Karpas-422 (cell line): ENCODE measurements at regions not wholly inside any gene's neighbourhood (a gene's known extent, or its start where the extent isn't known, plus 50 kb on each side); places are given as distances from the start of the nearest gene placed in this dataset.
"Not testable (repeated sequence)": the region's sequence is repeated elsewhere in the genome, so short reads cannot be mapped to it uniquely, and the experiment has no call there.

Source experiments
- DNase-seq: peaks from one replicate; pipeline ENCODE4 v3.0.0-alpha.2; 2015
- H2AFZ ChIP-seq: fragments of 200-600 bp; sonication (generic); 2 replicates; pipeline ENCODE4 v1.6.1; 2014; ENCODE audit warnings: antibody characterized with exemption, low read length, mixed read lengths
- H3K27ac ChIP-seq: fragments of 200-600 bp; sonication (generic); 2 replicates; pipeline ENCODE4 v1.5.1; 2014; ENCODE audit warnings: mild to moderate bottlenecking, low read length, moderate library complexity
- H3K27me3 ChIP-seq: fragments of 200-600 bp; sonication (generic); 2 replicates; pipeline ENCODE4 v1.6.1; 2014; ENCODE audit warnings: low read length, mixed read lengths
- H3K36me3 ChIP-seq: fragments of 200-600 bp; sonication (generic); 2 replicates; pipeline ENCODE4 v1.6.1; 2014; ENCODE audit warnings: low read length, mixed read lengths; ENCODE audit not compliant: insufficient read depth
- H3K4me1 ChIP-seq: fragments of 200-600 bp; sonication (generic); 2 replicates; pipeline ENCODE4 v1.6.1; 2014; ENCODE audit warnings: mild to moderate bottlenecking, low read length, mixed read lengths
- H3K4me2 ChIP-seq: fragments of 200-600 bp; sonication (generic); 2 replicates; pipeline ENCODE4 v1.6.1; 2014; ENCODE audit warnings: low read length, low read depth, mild to moderate bottlenecking; ENCODE audit not compliant: poor library complexity, severe bottlenecking
- H3K4me3 ChIP-seq: fragments of 200-600 bp; sonication (generic); 2 replicates; pipeline ENCODE4 v1.5.1; 2014; ENCODE audit warnings: mild to moderate bottlenecking, antibody characterized with exemption, low read length, mixed read lengths
- H3K79me2 ChIP-seq: fragments of 200-600 bp; sonication (generic); 2 replicates; pipeline ENCODE4 v1.6.1; 2014; ENCODE audit warnings: mild to moderate bottlenecking, low read length, mixed read lengths
- H3K9ac ChIP-seq: fragments of 200-600 bp; sonication (generic); 2 replicates; pipeline ENCODE4 v1.6.0; 2014; ENCODE audit warnings: low read length
- H3K9me2 ChIP-seq: fragments of 200-600 bp; sonication (generic), shearing (Covaris generic); replicated peaks from 2 replicates; pipeline ENCODE4 v1.6.0; 2014; ENCODE audit warnings: mild to moderate bottlenecking, low read length, moderate library complexity; ENCODE audit not compliant: insufficient read depth
- H3K9me3 ChIP-seq: fragments of 300-700, 200-600 bp; sonication (generic); 2 replicates; pipeline ENCODE4 v1.6.1; 2014; ENCODE audit warnings: low read length, mixed read lengths
- H4K20me1 ChIP-seq: fragments of 200-600 bp; sonication (generic); 2 replicates; pipeline ENCODE4 v1.6.1; 2014; ENCODE audit warnings: mild to moderate bottlenecking, antibody characterized with exemption, low read length, low read depth; ENCODE audit not compliant: insufficient read depth

- Histone ChIP-seq H2AFZ (no peak overlapping the region), H3K27me3 (no peaks in the 10 kb centered on the region)
These were observed 90.2 kb upstream of the PARP8 start for GRCh38 chr5:50576265-50576664.

GRCh38 chr5:50576686-50577256 is 89.7 kb upstream of the PARP8 start:
- no peak for DNase-seq
- no peaks in the 10 kb centered on the region for H3K9me2 ChIP-seq
- H2AFZ ChIP-seq = no peak overlapping the region
- no peaks in the 10 kb centered on the region for H4K20me1 ChIP-seq
- no peaks in the 10 kb centered on the region for H3K4me1 ChIP-seq
- no peak overlapping the region for H3K27ac ChIP-seq
- H3K79me2 ChIP-seq = no peaks in the 10 kb centered on the region
- no peak overlapping the region for H3K4me3 ChIP-seq
- no peak overlapping the region for H3K9ac ChIP-seq
- H3K4me2 ChIP-seq = no peak overlapping the region
- no peaks in the 10 kb centered on the region for H3K9me3 ChIP-seq
- H3K27me3 ChIP-seq = no peaks in the 10 kb centered on the region
- no peaks in the 10 kb centered on the region for H3K36me3 ChIP-seq

More at GRCh38 chr5:50576265-50576664, 90.2 kb upstream of the PARP8 start:
- H3K79me2 ChIP-seq = no peaks in the 10 kb centered on the region
- no peaks in the 10 kb centered on the region for H3K4me1 ChIP-seq
- no peak overlapping the region for H3K4me2 ChIP-seq
- H3K9me3 ChIP-seq = no peaks in the 10 kb centered on the region
- no peaks in the 10 kb centered on the region for H3K9me2 ChIP-seq
- no peak overlapping the region for H3K27ac ChIP-seq
- H3K9ac ChIP-seq = no peak overlapping the region
- H3K36me3 ChIP-seq = no peaks in the 10 kb centered on the region
- H3K4me3 ChIP-seq = no peak overlapping the region
- no peaks in the 10 kb centered on the region for H4K20me1 ChIP-seq
- DNase-seq = no peak

- no peaks in the 10 kb centered on the region for H4K20me1 ChIP-seq
- H3K4me2 ChIP-seq = no peak overlapping the region
- no peak overlapping the region for H3K9ac ChIP-seq
- H3K79me2 ChIP-seq = no peaks in the 10 kb centered on the region
- H3K27ac ChIP-seq = no peak overlapping the region
- no peaks in the 10 kb centered on the region for H3K9me3 ChIP-seq
- no peaks in the 10 kb centered on the region for H3K27me3 ChIP-seq
- H3K4me1 ChIP-seq = no peaks in the 10 kb centered on the region
- H3K4me3 ChIP-seq = no peak overlapping the region
- DNase-seq = no peak
- no peaks in the 10 kb centered on the region for H3K36me3 ChIP-seq
- no peak overlapping the region for H2AFZ ChIP-seq
- H3K9me2 ChIP-seq = no peaks in the 10 kb centered on the region
These were observed 85.9 kb upstream of the PARP8 start for GRCh38 chr5:50580506-50580905.

- H3K36me3 ChIP-seq, H3K4me3 ChIP-seq, H3K9me3 ChIP-seq, DNase-seq, H4K20me1 ChIP-seq, H2AFZ ChIP-seq, H3K27me3 ChIP-seq, H3K79me2 ChIP-seq, H3K4me1 ChIP-seq, H3K4me2 ChIP-seq, H3K27ac ChIP-seq, H3K9me2 ChIP-seq, H3K9ac ChIP-seq: not testable (repeated sequence)
These were observed 84.6 kb upstream of the PARP8 start for GRCh38 chr5:50581845-50582244.

- no peak overlapping the region for H2AFZ ChIP-seq
- no peak overlapping the region for H3K27ac ChIP-seq
- H3K9ac ChIP-seq = no peak overlapping the region
- H3K36me3 ChIP-seq = no peaks in the 10 kb centered on the region
- no peaks in the 10 kb centered on the region for H4K20me1 ChIP-seq
- H3K4me3 ChIP-seq = no peak overlapping the region
- H3K4me2 ChIP-seq = no peak overlapping the region
- no peaks in the 10 kb centered on the region for H3K79me2 ChIP-seq
- no peak for DNase-seq
- no peaks in the 10 kb centered on the region for H3K9me3 ChIP-seq
- H3K27me3 ChIP-seq = no peaks in the 10 kb centered on the region
- no peaks in the 10 kb centered on the region for H3K4me1 ChIP-seq
- no peaks in the 10 kb centered on the region for H3K9me2 ChIP-seq
These were observed 83.7 kb upstream of the PARP8 start for GRCh38 chr5:50582699-50583098.

- H3K4me3 ChIP-seq = no peak overlapping the region
- H3K4me2 ChIP-seq = no peak overlapping the region
- H3K27me3 ChIP-seq = no peaks in the 10 kb centered on the region
- H3K4me1 ChIP-seq = no peaks in the 10 kb centered on the region
- H3K9ac ChIP-seq = no peak overlapping the region
- no peaks in the 10 kb centered on the region for H3K79me2 ChIP-seq
- H3K27ac ChIP-seq = no peak overlapping the region
- H3K9me3 ChIP-seq = no peaks in the 10 kb centered on the region
- DNase-seq = no peak
- H3K9me2 ChIP-seq = no peaks in the 10 kb centered on the region
- H4K20me1 ChIP-seq = no peaks in the 10 kb centered on the region
- no peaks in the 10 kb centered on the region for H3K36me3 ChIP-seq
- H2AFZ ChIP-seq = no peak overlapping the region
These were observed 82.8 kb upstream of the PARP8 start for GRCh38 chr5:50583621-50584020.

- not testable (repeated sequence) for H3K9me2 ChIP-seq, H3K36me3 ChIP-seq, H3K4me1 ChIP-seq, H3K9me3 ChIP-seq, H3K4me2 ChIP-seq, H3K27ac ChIP-seq, H4K20me1 ChIP-seq, H3K27me3 ChIP-seq, H3K79me2 ChIP-seq, H2AFZ ChIP-seq, H3K9ac ChIP-seq, H3K4me3 ChIP-seq, DNase-seq
These were observed 78.0 kb upstream of the PARP8 start for GRCh38 chr5:50588471-50588870.

- DNase-seq, H3K79me2 ChIP-seq, H3K9me2 ChIP-seq, H3K9me3 ChIP-seq, H3K36me3 ChIP-seq, H2AFZ ChIP-seq, H3K4me3 ChIP-seq, H3K9ac ChIP-seq, H3K4me1 ChIP-seq, H3K27me3 ChIP-seq, H3K4me2 ChIP-seq, H4K20me1 ChIP-seq, H3K27ac ChIP-seq: not testable (repeated sequence)
These were observed 75.8 kb upstream of the PARP8 start for GRCh38 chr5:50590444-50591189.
